GM21528 (cell line): ENCODE measurements at regions not wholly inside any gene's neighbourhood (a gene's known extent, or its start where the extent isn't known, plus 50 kb on each side); places are given as distances from the start of the nearest gene placed in this dataset.
"Not testable (repeated sequence)": the region's sequence is repeated elsewhere in the genome, so short reads cannot be mapped to it uniquely, and the experiment has no call there.

ENCODE experiments used
- ATAC-seq: cut with Tn5 transposase; IDR thresholded peaks from one replicate; pipeline ENCODE4 v1.9.1; 2021; ENCODE audit warnings: mild to moderate bottlenecking, moderate library complexity; ENCODE audit not compliant: unreplicated experiment, low FRiP score

DNA sequence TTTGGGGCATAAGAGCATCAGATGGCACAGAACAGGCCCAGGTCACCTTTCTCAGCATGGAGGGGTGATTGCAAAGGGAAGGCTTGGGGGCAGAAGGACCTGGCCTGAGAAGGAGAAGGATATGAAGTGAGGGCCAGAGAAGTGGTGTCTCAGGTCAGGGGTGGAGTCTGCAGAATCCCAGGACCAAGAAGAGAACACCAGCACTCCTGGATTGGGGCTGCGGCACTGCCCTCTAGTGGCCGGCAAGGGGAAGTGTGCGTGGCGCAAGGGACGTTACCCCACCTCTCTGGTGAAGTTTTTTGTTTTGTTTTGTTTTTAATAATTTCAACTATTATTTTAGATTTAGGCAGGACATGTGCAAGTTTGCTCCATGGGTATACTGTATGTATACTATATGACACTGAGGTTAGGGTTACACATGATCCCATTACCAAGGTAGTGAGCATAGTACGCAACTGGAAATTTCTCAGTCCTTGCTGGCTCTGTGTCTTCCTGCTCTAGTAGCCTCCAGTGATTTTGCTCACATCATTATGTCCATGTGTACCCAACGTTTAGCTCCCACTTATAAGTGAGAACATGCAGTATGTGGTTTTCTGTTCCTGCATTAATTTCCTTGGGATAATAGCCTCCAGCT lies 1548.6 kb downstream of the EFNA5 start:
- no peak for ATAC-seq

DNA sequence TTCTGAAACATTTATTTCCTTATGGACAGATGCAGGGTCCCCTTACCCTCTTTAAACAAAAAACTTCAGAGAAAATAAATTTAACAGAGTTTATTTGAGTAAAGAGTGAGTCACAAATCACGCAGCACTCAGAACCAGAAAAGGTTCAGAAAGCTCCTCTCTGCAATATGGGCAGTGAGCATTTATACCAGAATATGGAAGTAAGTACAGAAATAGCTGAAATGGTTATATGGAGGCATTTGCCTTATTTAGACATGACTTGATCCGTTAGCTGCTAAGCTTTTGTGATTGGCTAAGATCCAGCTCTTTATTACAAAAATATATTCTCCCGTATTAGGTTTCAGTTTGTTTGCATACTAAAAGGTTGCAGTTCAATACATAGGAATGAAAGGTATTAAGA lies 1554.1 kb downstream of the EFNA5 start:
- no peak for ATAC-seq

DNA sequence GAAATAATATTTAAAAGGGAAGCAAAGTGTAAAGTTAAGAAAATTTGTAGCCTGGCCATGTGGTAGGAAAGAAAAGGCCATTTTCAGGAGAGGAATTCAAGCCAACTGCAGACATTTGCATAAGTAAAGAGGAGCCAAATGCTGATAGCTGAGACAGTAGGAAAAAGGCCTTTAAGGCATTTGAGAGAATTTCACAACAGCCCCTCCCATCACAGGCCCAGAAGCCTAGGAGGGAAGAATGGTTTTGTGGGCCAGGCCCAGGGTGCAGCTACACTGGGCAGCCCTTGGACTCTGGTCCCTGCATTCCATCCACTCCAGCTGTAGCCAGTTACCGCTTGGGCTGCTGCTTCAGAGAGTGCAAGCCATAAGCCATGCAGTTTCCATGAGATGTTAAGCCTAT lies 1556.8 kb downstream of the EFNA5 start:
- no peak for ATAC-seq

DNA sequence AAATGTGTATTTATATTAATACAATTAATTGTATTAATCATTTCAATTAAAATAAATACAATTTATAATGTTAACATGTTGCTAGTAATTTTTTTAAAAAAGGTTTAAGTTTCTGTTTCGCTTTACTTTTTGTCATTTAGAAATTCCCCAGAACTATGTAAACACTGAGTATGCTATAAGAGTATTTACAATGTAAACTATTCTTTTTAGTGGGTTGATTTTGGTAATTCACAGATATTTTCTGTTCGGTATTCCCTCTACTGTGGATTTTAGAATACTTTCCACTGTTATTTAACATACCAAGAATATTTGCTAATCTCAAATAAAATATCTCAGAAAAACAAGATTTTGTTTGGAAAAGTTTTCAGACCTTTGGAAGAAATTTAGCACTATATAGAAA lies 1564.4 kb downstream of the EFNA5 start:
- no peak for ATAC-seq

DNA sequence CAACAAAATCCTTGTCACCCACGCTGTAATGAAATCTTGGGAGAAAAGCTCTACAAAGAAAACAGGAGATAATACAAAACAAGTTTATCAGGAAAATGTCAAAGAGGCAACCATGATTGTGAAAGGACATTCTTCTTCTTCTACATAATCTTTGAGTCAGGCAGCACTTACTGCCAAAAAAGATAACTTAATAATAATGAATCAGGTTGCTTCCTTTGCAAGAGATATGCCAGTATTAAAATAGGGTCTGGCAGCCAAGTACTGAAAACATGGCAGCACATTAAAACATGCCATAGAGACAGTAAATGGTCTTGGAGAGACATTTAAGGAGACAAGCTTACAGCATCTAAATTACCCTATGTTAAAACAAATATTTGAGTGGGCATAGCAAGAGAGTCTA lies 1573.4 kb downstream of the EFNA5 start:
- no peak for ATAC-seq

DNA sequence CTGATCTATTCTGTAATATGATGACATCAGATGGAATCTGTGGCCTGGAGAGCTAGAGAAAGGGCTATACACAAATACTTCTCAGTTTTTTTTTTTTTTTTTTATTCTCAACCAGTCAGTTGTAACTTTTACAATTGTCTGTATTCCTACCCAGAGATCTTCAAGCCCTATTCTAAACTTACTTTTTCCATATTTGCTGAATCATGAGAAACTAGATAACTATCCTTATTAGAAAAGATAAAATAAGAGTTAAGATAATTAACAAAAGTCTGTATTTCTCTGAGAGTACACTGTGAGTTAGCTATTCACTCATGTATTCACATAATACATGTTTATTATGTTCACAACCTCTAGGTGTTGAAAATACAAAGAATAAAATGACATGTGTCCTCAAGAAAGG lies 1575.9 kb downstream of the EFNA5 start:
- ATAC-seq: no peak

DNA sequence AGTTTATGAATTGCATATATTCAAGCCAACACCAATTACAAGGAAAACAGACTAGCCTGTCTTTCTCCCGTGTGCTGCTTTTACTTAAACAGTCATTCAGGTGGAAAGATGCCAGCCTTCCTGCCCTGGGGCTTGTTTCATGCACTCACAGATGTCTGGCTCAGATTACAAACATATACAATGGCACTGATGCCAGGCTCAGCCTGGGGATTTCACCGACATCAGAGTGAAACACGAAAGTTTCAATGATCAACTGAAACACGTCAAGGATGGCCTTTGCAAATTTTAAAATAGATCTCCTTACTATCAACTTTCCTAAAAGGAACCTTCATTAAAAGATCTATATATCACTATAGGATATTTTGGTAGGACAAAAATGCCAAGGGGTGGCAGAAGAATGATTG lies 1576.5 kb downstream of the EFNA5 start:
- ATAC-seq: no peak

DNA sequence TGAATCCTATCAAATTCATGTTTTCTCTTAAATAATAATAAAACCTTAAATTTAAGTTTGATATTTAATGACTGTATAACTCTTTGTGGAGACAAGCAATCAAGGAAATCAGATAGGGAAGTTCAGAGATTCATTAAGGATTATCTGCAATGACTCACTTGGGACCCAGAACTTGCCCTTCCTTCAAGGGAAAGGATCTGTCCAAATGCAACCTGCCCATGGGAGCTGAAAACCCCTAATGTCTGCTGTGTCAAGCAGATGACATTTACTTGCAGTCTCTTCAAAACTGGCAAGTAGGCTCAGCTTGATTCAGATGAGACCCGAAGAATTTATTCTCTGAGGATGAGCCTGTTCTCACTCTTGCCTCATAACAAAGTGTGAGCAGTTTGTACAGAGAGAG lies 1577.6 kb downstream of the EFNA5 start:
- ATAC-seq: no peak

DNA sequence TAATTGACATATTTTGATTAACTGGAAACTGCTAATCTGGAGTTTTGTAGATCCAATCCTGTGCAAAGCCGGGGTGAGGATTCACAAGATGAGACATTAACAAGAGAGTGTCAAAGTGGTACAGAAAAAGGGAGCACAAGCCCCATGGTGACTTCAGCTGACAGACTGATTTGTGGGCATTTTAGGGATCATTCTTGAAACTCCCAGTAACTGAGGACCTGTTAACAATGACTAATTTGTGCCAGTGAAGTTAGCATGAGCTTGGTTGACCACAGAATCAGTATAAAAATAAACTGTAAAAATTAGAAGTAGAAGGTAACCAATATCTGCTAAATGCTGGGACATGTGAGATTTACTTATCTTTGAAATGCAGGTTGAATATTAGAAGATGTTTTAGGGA lies 1578.3 kb downstream of the EFNA5 start:
- no peak for ATAC-seq

DNA sequence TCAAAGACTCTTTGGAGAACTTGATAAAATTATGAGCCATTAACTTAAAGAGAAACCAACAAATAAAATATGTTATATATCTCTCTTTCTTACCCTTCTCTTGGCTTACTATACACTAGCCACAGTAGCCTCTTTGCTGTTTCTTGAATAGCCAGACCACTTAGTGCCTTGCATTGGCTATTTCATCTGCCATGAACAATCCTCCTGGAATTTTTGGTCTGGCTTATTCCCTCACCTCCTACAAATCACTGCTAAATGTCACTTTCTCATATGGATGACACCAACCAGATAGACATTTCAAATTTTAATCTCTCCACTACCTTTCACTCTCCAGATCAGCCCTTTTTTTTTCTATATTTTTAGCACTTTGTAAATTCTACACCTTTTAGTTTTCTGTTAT lies 1581.7 kb downstream of the EFNA5 start:
- ATAC-seq: no peak

DNA sequence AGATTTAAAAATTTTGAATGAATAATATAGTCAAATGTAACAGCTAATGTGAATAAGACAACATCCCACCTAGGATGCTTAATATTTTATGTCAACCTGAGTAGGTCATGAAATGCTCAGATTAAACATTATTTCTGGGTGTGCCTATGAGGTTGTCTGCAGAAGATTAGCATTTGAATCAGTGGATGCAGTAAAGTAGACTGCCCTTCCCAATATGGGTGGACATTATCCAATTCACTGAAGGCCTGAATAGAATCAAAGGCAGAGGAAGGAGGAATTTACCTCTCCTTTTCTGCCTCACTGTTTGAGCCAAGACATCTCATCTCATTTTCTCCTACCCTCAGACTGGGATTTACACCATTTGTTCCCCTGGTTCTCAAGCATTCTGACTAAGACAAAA lies 1582.3 kb downstream of the EFNA5 start:
- ATAC-seq: no peak

DNA sequence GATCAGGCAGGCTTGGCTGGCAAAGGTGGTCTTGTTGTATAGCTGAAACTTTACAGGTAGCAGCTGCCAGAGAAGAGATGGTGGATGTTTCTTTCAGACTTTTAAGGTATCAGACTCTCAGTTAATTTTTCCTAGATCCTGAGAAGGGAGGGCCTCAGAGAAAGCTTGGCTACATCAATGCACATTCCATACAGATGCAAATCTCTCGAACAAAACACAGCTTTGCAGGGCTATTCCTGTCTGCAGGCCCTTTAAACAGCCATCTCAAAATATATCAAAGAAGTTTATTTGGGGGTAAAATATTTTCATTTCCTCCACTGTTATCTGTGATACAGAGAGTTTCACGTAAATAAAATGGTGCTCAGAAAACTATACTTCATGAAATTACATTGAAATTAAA lies 1584.4 kb downstream of the EFNA5 start:
- no peak for ATAC-seq

DNA sequence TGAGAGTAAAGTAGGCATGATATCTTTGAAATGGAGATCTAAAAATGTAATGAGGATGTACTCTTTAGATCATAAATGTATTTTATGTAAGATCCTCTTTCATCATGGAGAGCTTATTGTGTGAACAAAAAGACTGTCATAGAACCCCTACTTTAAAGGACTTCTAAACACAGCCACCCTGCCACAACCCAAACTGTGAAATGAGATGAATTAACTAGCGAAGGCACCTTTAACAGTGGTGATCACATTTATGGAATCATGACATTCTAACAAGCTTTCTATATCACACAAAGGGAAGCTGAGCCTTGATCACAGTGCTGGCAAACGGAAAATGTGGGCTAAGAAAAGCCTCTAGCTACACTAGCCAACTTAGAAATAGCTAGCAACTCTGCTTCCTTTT lies 1585.2 kb downstream of the EFNA5 start:
- ATAC-seq: no peak

DNA sequence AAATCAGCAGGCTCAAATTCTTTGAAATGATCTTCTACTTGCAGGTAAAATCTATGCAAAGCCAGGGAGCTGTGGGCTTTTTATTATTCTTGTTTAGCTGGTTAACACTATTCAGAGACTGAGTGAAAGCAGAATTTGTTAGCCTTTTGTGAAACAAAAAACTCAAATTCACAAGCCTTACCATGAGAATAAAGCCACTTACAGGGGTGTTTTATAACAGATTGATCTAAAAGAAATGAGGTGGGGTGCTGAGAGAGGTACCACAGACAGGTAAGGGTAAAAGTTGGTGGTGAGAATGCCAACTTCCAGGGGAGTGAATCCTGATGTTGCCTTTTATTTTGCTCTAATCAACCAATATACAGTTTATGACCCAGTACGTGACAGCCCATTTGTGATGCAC lies 1585.6 kb downstream of the EFNA5 start:
- no peak for ATAC-seq

DNA sequence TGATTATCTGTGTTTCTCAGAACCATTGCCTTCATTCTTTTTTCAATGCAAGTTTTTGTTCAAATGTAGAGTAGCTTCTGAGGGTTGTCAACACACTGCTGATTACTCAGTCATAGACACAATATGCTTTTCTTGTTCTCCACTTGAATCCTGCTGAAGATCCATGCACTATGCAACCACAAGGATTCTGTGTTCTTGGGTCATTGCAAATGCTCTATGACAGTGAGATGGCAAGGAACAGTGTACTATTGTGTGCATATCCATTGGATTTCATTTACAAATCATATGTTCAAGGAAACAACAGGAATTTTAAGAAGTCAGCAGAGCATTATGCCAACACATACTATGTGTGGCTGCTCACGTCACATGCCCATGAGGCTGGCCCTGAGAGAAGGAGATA lies 1590.2 kb downstream of the EFNA5 start:
- no peak for ATAC-seq

DNA sequence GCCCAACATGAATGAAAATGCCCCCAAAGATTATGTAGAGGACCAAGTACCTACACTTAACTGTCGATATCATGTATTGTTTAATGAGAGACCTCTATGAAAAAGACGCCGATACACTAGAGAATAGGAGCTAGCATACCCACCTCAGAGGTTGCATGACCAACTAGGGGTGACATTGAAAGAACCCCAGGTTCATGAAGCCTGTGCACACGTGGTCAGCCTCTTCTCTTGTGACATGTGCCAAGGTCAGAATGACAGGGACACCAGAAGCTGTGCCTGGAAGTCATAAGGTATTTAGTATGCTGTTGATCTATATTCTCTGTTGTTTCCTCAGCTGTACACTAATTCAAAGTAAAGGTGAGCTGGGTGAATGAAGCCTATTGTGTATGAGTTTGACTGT lies 1594.1 kb downstream of the EFNA5 start:
- no peak for ATAC-seq

DNA sequence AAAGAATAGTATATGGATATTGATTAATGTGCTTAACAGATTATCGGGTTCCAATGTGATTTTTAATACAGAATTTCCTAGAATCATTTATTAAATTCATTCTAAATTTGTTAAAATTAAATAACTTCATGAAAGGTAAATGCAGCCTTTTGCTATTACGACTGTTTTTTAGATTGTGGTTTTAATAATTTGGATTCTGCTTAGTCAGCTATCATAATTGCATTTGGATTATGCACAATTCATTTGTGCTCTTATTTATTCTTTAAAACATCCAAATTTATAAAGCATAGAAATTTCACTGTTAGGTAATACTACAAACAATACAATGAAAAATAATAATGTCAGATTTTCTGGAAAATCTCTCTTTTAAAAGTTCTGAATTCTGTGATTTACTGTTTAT lies 1598.5 kb downstream of the EFNA5 start:
- ATAC-seq: no peak

DNA sequence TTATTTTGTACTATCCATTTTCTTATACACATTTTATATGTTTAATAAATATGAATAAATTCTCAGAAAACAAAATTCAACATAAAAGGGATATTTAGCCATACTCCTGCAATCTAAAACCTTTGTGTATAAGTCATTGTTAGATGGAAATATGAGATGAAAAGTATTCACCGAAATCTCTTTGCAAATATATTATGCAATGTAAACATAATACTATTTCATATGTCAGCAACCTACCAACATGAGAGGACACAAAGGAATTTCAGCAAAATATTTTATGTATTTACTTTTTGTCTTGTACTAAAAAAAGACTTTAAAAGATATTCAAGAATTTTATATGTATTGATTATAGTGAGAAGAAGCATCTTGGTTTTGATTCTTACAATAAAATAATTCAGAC lies 1623.4 kb downstream of the EFNA5 start:
- ATAC-seq: no peak

DNA sequence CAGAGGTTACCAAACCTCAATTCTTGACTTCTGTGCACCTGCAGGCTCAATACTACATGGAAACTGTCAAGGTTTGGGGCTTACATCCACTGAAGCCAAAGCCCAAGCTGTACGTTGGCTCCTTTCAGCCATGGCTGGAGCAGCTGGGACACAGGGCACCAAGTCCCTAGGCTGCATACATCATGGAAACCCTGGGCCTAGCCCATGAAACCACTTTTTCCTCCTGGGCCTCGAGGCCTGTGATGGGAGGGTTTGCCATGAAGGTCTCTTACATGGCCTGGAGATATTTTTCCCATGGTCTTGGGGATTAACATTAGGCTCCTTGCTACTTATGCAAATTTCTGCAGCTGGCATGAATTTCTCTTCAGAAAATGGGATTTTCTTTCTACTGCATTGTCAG lies 1638.7 kb downstream of the EFNA5 start:
- ATAC-seq: not testable (repeated sequence)

DNA sequence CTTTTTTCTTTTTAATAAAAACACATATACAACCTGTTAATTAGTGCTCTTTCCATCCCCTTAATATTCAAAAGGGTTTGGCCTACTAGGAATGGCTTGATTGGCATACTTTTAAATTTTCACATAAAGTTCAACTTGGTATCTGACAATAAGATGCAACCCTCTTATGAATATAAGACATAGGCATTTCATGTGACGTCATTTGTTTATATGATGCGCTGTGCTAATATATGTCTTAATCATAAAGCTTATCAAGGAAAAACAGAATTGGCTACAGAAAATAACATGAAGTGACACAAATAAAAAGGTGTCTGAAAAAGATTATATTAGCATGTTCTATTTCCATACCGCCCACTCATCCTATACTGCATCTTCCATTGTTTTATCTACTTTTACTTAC lies 1642.4 kb downstream of the EFNA5 start:
- no peak for ATAC-seq

DNA sequence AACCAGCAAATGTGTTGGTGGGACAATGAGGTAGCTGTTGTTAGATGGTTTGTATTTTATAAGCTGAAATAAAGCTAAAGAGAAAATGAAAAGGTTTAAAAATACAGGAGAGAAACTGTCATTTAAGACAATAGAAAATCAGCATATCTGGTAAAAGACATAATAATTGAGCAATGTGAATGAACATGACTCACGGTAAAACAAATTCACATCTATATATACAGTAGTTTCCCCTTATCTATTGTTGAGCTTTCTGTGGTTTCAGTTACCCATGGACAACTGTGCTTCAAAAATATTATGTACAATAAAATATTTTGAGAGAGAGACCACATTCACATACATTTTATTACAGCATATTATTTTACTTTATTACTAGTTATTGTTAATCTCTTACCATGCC lies 1649.8 kb downstream of the EFNA5 start:
- no peak for ATAC-seq

DNA sequence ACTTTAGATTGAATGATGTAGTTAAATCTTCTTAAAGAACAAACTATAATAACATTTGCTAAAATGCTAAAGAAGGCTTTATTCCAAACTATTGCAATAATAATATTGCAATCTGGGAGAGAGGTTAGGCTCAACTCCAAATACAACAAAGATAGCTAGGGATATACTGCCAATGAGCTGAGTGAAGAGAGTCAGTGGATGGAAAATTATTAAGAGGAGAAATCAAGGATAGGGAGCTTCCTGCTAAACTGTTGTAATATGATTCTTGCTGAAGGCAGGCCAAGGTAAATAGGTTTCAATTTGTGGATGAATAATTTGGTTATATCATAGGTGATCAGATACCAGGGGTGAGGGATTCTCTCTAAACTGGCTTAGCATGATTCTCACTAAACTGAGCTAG lies 1651.5 kb downstream of the EFNA5 start:
- no peak for ATAC-seq

DNA sequence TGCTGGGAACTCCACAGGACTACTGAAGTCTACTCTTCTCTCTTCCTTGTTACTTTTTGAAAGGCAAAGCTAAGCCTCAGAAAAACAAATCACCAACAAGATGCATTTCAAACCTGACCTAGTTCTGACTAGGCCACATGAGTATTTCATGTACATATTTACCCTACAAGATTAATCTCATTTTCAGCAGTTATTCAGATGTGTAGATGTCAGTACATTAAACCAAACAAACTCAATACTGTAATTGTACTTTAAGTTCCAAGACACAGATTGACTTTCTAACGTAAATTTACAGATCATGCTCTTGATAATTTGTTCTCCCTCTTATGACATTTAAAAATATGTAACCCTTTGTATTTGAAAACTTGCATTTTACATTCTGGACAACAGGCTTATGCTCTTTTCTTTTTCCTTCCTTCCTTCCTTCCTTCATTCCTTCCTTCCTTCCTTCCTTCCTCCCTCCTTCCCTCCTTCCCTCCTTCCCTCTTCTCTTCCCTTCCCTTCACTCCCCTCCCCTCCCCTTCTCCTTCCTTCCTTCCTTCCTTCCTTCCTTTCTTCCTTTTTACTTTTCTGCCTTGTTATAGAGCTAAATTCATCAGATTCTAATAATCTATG lies 1653.4 kb downstream of the EFNA5 start:
- ATAC-seq: no peak
